Right lobe of liver (tissue), 6 donors: ENCODE measurements at regions not wholly inside any gene's neighbourhood (a gene's known extent, or its start where the extent isn't known, plus 50 kb on each side); places are given as distances from the start of the nearest gene placed in this dataset.

Source experiments
- ATAC-seq, 4 donors: fragments of 200-7000 bp; cut with Tn5 transposase; one replicate each; pipeline ENCODE4 v1.9.1; 2020; ENCODE audit warnings: mild to moderate bottlenecking in 4 of 4, moderate library complexity in 4 of 4
- DNase-seq, 3 donors: peaks; one replicate each; pipeline ENCODE4 v3.0.0-alpha.2; 2020
- H3K27ac ChIP-seq, 3 donors: fragments of 200-600 bp; one replicate each; pipeline ENCODE4 v1.8.0; 2022
- H3K27me3 ChIP-seq, 2 donors: fragments of 200-600 bp; one replicate each; pipeline ENCODE4 v1.8.0; 2022
- H3K36me3 ChIP-seq, 4 donors: fragments of 200-600 bp; sonication (generic) in 1 of 4; one replicate each; pipeline versions ENCODE4 v1.5.1 to v1.8.0; 2017 to 2022; ENCODE audit warnings: control low read depth in 1 of 4
- H3K4me1 ChIP-seq, 4 donors: fragments of 200-600 bp; sonication (generic) in 1 of 4; one replicate each; pipeline versions ENCODE4 v1.5.1 to v1.8.0; 2017 to 2022; ENCODE audit warnings: control low read depth in 1 of 4
- H3K4me3 ChIP-seq, 3 donors: fragments of 200-600 bp; one replicate each; pipeline ENCODE4 v1.8.0; 2022
- H3K9me3 ChIP-seq, 4 donors: fragments of 200-600 bp; sonication (generic) in 1 of 4; one replicate each; pipeline versions ENCODE4 v1.5.1 to v1.8.0; 2017 to 2022; ENCODE audit warnings: control low read depth in 1 of 4
- CTCF ChIP-seq, 4 donors: fragments of 200-600 bp in 3 of 4; fragments of 450-650 bp in 1 of 4; IDR thresholded peaks; one replicate each; pipeline versions ENCODE4 v1.5.1 to v1.8.0; 2016 to 2022; ENCODE audit warnings: antibody characterized with exemption in 4 of 4, mild to moderate bottlenecking in 2 of 4
- POLR2A ChIP-seq: fragments of 450-650 bp; IDR thresholded peaks from one replicate; pipeline ENCODE4 v1.6.1; 2017; ENCODE audit warnings: antibody characterized with exemption, mild to moderate bottlenecking
- WGBS: methylation state at CpG from one replicate; pipeline ENCODE4 v1.1.6; 2018; ENCODE audit warnings: low coverage, low lambda C conversion rate; ENCODE audit not compliant: insufficient coverage; ENCODE audit errors: missing lambda C conversion rate; 5-methylcytosine and 5-hydroxymethylcytosine counted together
- intact Hi-C, 2 donors: fragments of 100-400 bp; cut with DNase I; formaldehyde crosslinking; loops; one replicate each; pipeline versions ENCODE4 v1.11.2 to v1.14.1; 2022
- donor health status: DM: no; HTN: yes; CAD: no.
- donor health status: DM: no; HTN: no; CAD: no.
- donor health status: DM: no; HTN: no; CAD: no.
- donor health status: DM: no; HTN: yes; CAD: no.
- donor health status: DM: no; HTN: yes; CAD: no.

GRCh38 chr13:84297251-84297650, 415.0 kb upstream of the SLITRK1 start:
- Histone ChIP-seq H3K9me3 (peaks cover 0 to 5% (median 0%) of the 10 kb centered on the region in 4 donors), H3K27ac (no peak overlapping the region), H3K4me3 (no peak overlapping the region), H3K4me1 (no peaks in the 10 kb centered on the region), H3K36me3 (no peaks in the 10 kb centered on the region), H3K27me3 (no peaks in the 10 kb centered on the region)
- DNase-seq (no peak), ATAC-seq (no peak)
- intact Hi-C loops = no loop called here
- no peak for TF ChIP-seq POLR2A

GRCh38 chr13:84296401-84296800, 414.1 kb upstream of the SLITRK1 start:
- Histone ChIP-seq H3K9me3 (peaks cover 0 to under 1% (median 0%) of the 10 kb centered on the region in 4 donors), H3K4me3 (no peak overlapping the region), H3K27me3 (no peaks in the 10 kb centered on the region), H3K27ac (no peak overlapping the region), H3K4me1 (no peaks in the 10 kb centered on the region), H3K36me3 (no peaks in the 10 kb centered on the region)
- intact Hi-C loops = no loop called here
- DNase-seq = no peak
- 39% methylated on average over 2 of the region's 2 CpGs for whole genome bisulfite sequencing
- no peak for ATAC-seq
- TF ChIP-seq POLR2A = no peak
- TF ChIP-seq CTCF (IDR thresholded peaks at IDR 0.05) = no peak

GRCh38 chr13:84294576-84294975, 412.3 kb upstream of the SLITRK1 start:
- intact Hi-C loops = no loop called here
- Histone ChIP-seq H3K4me3 (no peak overlapping the region), H3K27me3 (no peaks in the 10 kb centered on the region), H3K9me3 (no peaks in the 10 kb centered on the region), H3K4me1 (no peaks in the 10 kb centered on the region), H3K27ac (no peak overlapping the region), H3K36me3 (no peaks in the 10 kb centered on the region)
- no peak for DNase-seq
- no peak for ATAC-seq
- TF ChIP-seq CTCF (IDR thresholded peaks at IDR 0.05) (no peak), POLR2A (no peak)
- WGBS = 45% methylated on average over 3 of the region's 3 CpGs

- Histone ChIP-seq H3K4me3 (no peak overlapping the region), H3K9me3 (no peaks in the 10 kb centered on the region), H3K27me3 (no peaks in the 10 kb centered on the region), H3K27ac (no peak overlapping the region), H3K4me1 (no peaks in the 10 kb centered on the region), H3K36me3 (no peaks in the 10 kb centered on the region)
- TF ChIP-seq POLR2A (no peak), CTCF (IDR thresholded peaks at IDR 0.05) (no peak)
- 45% methylated on average over 4 of the region's 4 CpGs for WGBS
- DNase-seq (no peak), ATAC-seq (no peak)
- intact Hi-C loops = no loop called here
Observed at GRCh38 chr13:84290386-84290785, 408.1 kb upstream of the SLITRK1 start.

- Histone ChIP-seq H3K4me3 (no peak overlapping the region), H3K27me3 (no peaks in the 10 kb centered on the region), H3K9me3 (no peaks in the 10 kb centered on the region), H3K4me1 (no peaks in the 10 kb centered on the region), H3K36me3 (no peaks in the 10 kb centered on the region), H3K27ac (no peak overlapping the region)
- TF ChIP-seq POLR2A (no peak), CTCF (IDR thresholded peaks at IDR 0.05) (no peak)
- intact Hi-C loops = no loop called here
- ATAC-seq = no peak
- no peak for DNase-seq
- 73% methylated on average over 2 of the region's 2 CpGs for WGBS
Observed at GRCh38 chr13:84279166-84279565, 396.9 kb upstream of the SLITRK1 start.
